ENCODE measurements at regions not wholly inside any gene's neighbourhood (a gene's known extent, or its start where the extent isn't known, plus 50 kb on each side); places are given as distances from the start of the nearest gene placed in this dataset.
"Not testable (repeated sequence)": the region's sequence is repeated elsewhere in the genome, so short reads cannot be mapped to it uniquely, and the experiment has no call there.

- peak in 1 of 2 donors; percentile 56 for ATAC-seq
- intact Hi-C loops (cut with DNase I); DNase-seq: not testable (repeated sequence)
These were observed 63.0 kb upstream of the NBPF20 start for GRCh38 chr1:145488193-145488933.

- ATAC-seq; intact Hi-C loops (cut with DNase I); DNase-seq: not testable (repeated sequence)
These were observed 61.8 kb upstream of the NBPF20 start for GRCh38 chr1:145487156-145487555.

GRCh38 chr1:145484257-145484656 lies 58.9 kb upstream of the NBPF20 start:
- DNase-seq; ATAC-seq; intact Hi-C loops (cut with DNase I): not testable (repeated sequence)

- intact Hi-C loops (cut with DNase I): not testable (repeated sequence)
These were observed 56.9 kb upstream of the NBPF20 start for GRCh38 chr1:145482214-145482860.

GRCh38 chr1:145475962-145476361 lies 50.6 kb upstream of the NBPF20 start:
- ATAC-seq; intact Hi-C loops (cut with DNase I); DNase-seq: not testable (repeated sequence)

More at GRCh38 chr1:145482214-145482860, 56.9 kb upstream of the NBPF20 start:
- ATAC-seq, DNase-seq: not testable (repeated sequence)

- ATAC-seq: peak in 1 of 2 donors; percentile 27
- intact Hi-C loops (cut with DNase I); DNase-seq: not testable (repeated sequence)
These were observed 50.0 kb upstream of the NBPF20 start for GRCh38 chr1:145475369-145475915.

Data from left cardiac atrium (tissue), 4 donors.